Activated CD4-positive, alpha-beta T cell treated with anti-CD3 and anti-CD28 coated beads for 36 hours (primary cell): ENCODE measurements at regions not wholly inside any gene's neighbourhood (a gene's known extent, or its start where the extent isn't known, plus 50 kb on each side); places are given as distances from the start of the nearest gene placed in this dataset.
A peak's percentile ranks its signal among the peaks of the same experiment; 100 is the strongest.
"Not testable (repeated sequence)": the region's sequence is repeated elsewhere in the genome, so short reads cannot be mapped to it uniquely, and the experiment has no call there.

ENCODE experiments used
- ATAC-seq: fragments of 200-7000 bp; cut with Tn5 transposase; one replicate; pipeline ENCODE4 v1.10.0; 2021; ENCODE audit warnings: mild to moderate bottlenecking, moderate library complexity
- CTCF ChIA-PET: fragments of 350-600 bp; sonication (Branson Sonifier 250); formaldehyde crosslinking; loops from one replicate; lab custom pipeline; 2021; ENCODE audit warnings: antibody characterized with exemption; lab: Charles Lee
- POLR2A ChIA-PET: fragments of 350-600 bp; sonication (Branson Sonifier 250); formaldehyde crosslinking; loops from one replicate; lab custom pipeline; 2021; ENCODE audit warnings: antibody characterized with exemption, inconsistent platforms; lab: Charles Lee
- DNase-seq: peaks from one replicate; pipeline ENCODE4 v3.0.0-alpha.2; 2020
- H3K27ac Mint-ChIP-seq: one replicate; pipeline ENCODE4 v1.8.0; 2021; ENCODE audit warnings: mixed read lengths
- H3K27me3 Mint-ChIP-seq: one replicate; pipeline ENCODE4 v1.8.0; 2021; ENCODE audit warnings: mixed read lengths
- H3K36me3 Mint-ChIP-seq: one replicate; pipeline ENCODE4 v1.8.0; 2021; ENCODE audit warnings: low read depth, mixed read lengths
- H3K4me1 Mint-ChIP-seq: one replicate; pipeline ENCODE4 v1.8.0; 2021; ENCODE audit warnings: mixed read lengths
- H3K4me3 Mint-ChIP-seq: one replicate; pipeline ENCODE4 v1.8.0; 2021; ENCODE audit warnings: mild to moderate bottlenecking, moderate library complexity, mixed read lengths
- H3K9me3 Mint-ChIP-seq: one replicate; pipeline ENCODE4 v1.8.0; 2021; ENCODE audit warnings: low read depth, mixed read lengths
- intact Hi-C, 2 experiments: fragments of 100-400 bp; cut with DNase I in 1 of 2; cut with micrococcal nuclease in 1 of 2; formaldehyde crosslinking; loops; one replicate each; pipeline versions ENCODE4 v1.14.2 to v1.15.1; 2022 to 2024; cut with DNase I, micrococcal nuclease

DNA sequence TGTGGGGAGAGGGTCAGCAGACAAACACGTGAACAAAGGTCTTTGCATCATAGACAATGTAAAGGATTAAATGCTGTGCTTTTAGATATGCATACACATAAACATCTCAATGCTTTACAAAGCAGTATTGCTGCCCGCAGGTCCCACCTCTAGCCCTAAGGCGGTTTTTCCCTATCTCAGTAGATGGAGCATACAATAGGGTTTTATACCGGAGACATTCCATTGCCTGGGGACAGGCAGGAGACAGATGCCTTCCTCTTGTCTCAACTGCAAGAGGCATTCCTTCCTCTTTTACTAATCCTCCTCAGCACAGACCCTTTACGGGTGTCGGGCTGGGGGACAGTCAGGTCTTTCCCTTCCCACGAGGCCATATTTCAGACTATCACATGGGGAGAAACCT lies 279.5 kb downstream of the AKAIN1 start:
- H3K4me3 Mint-ChIP-seq, H3K36me3 Mint-ChIP-seq, ATAC-seq, DNase-seq, H3K27ac Mint-ChIP-seq, H3K27me3 Mint-ChIP-seq, POLR2A ChIA-PET, intact Hi-C loops, CTCF ChIA-PET, H3K4me1 Mint-ChIP-seq, H3K9me3 Mint-ChIP-seq: not testable (repeated sequence)

- no peak overlapping the region for H3K4me3 Mint-ChIP-seq
- ATAC-seq (no peak), DNase-seq (no peak)
- intact Hi-C loops: no loop called here
- ChIA-PET POLR2A (no interaction called here), CTCF (no interaction called here)
- no peaks in the 10 kb centered on the region for H3K27me3 Mint-ChIP-seq
- H3K27ac Mint-ChIP-seq: no peak overlapping the region
- no peaks in the 10 kb centered on the region for H3K9me3 Mint-ChIP-seq
- H3K4me1 Mint-ChIP-seq: no peaks in the 10 kb centered on the region
- no peaks in the 10 kb centered on the region for H3K36me3 Mint-ChIP-seq
Observed at GRCh38 chr18:4908328-4908727, 288.7 kb downstream of the AKAIN1 start.

GRCh38 chr18:4906856-4907255 lies 290.2 kb downstream of the AKAIN1 start:
- no peaks in the 10 kb centered on the region for H3K9me3 Mint-ChIP-seq
- no peak for DNase-seq
- no peaks in the 10 kb centered on the region for H3K27me3 Mint-ChIP-seq
- ChIA-PET POLR2A (no interaction called here), CTCF (interaction anchor here (1.4 kb wide), 1 partner anchor 154 kb away, joined by 3 read pairs; no protein-coding TSS in a partner anchor)
- no peak overlapping the region for H3K27ac Mint-ChIP-seq
- no peak overlapping the region for H3K4me3 Mint-ChIP-seq
- H3K36me3 Mint-ChIP-seq: no peaks in the 10 kb centered on the region
- intact Hi-C loops: no loop called here
- H3K4me1 Mint-ChIP-seq: no peaks in the 10 kb centered on the region
- ATAC-seq: no peak

DNA sequence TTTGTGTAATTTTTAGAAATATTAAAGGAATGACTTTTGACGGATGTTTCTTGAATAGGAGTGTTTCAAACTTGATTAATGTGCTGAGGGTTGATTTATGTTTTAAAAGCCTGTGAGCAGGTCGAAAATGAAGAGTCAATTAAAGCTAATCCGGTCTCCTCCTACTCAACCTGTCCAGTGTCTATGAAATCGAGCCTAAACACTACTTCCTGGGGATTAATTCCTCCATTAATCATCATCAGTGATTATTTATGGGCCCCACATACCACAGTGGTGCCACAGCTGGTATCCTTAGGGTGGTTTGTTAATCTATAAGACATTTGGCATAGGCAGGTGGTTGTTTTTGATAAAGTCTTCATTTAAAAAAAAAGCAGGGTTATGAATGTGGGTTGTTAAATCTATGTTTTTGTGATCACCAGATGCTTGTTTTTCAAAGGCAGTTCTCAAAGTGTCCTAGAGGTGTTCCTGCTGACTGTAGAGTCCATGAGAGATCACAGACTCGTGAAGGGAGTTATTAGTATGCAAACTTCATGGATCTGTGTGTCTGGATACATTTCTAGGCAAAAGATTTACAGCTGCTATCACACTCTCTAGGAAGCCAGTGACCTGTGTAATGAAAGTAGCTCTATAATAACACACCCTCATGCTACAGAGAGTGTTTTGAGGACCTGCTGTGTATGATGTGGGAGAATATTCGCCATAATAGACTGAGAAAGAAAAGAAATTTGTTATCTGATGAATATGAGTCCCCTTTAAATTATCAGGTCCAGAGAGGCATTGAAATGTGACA lies 308.6 kb downstream of the AKAIN1 start:
- H3K4me1 Mint-ChIP-seq: no peaks in the 10 kb centered on the region
- intact Hi-C loops: no loop called here
- CTCF ChIA-PET: no interaction called here
- no peak for ATAC-seq
- H3K36me3 Mint-ChIP-seq: no peaks in the 10 kb centered on the region
- POLR2A ChIA-PET: no interaction called here
- no peaks in the 10 kb centered on the region for H3K27me3 Mint-ChIP-seq
- H3K27ac Mint-ChIP-seq: no peak overlapping the region
- peaks cover 15% of the 10 kb centered on the region for H3K9me3 Mint-ChIP-seq
- no peak for DNase-seq
- no peak overlapping the region for H3K4me3 Mint-ChIP-seq

- no peak overlapping the region for H3K27ac Mint-ChIP-seq
- H3K36me3 Mint-ChIP-seq: no peaks in the 10 kb centered on the region
- CTCF ChIA-PET: no interaction called here
- POLR2A ChIA-PET: no interaction called here
- peaks cover 16% of the 10 kb centered on the region for H3K9me3 Mint-ChIP-seq
- ATAC-seq: no peak
- no peaks in the 10 kb centered on the region for H3K4me1 Mint-ChIP-seq
- no peak overlapping the region for H3K4me3 Mint-ChIP-seq
- intact Hi-C loops: no loop called here
- DNase-seq: no peak
- H3K27me3 Mint-ChIP-seq: no peaks in the 10 kb centered on the region
Observed at GRCh38 chr18:4878480-4878879, 318.6 kb downstream of the AKAIN1 start.

DNA sequence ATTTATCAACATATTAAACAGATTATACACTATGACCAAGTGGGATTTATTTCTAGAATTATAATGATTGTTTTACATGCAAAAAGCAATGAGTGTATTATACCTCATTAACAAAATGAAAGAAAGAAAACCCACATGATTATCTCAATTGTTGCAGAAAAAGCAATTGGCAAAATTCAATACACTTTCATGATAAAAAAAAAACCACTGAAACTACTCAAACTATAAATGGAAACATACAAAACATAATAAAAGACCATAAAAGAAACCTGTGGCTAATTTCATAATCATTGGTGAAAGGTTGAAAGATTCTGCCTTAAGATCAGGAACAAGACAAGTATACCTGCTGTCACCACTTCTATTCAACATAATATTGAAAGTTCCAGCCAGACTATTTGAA lies 325.9 kb downstream of the AKAIN1 start:
- CTCF ChIA-PET: no interaction called here

DNA sequence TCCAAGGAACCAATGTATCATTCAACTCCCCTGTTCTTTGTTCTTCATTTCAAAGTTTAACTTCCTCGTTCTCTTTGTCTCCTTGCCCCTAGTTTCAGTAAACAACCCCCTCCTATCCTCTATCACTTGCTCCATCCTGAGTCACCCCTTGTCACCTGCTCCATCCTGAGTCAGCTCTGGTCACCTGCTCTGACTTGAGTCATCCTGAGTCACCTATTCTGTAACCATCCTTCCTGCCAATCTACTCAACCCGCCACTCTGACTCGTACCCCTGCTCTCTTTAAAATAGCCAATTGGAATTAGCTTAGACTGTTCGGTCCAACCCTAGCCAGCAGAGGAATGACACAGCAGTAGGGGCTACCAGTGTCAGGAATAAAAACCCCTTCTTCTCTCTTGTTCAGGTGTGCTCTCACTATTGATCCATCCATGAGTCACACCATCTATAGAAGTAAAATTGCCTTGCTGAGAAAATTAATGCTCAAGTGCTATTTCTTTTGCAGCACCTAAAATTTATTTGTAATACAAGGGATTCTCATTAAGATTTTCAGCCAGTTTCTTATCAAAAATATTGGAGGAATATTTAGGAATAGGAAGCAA lies 326.8 kb downstream of the AKAIN1 start:
- intact Hi-C loops: no loop called here
- H3K4me3 Mint-ChIP-seq: no peak overlapping the region
- no peaks in the 10 kb centered on the region for H3K4me1 Mint-ChIP-seq
- no peak overlapping the region for H3K27ac Mint-ChIP-seq
- no peaks in the 10 kb centered on the region for H3K27me3 Mint-ChIP-seq
- POLR2A ChIA-PET: no interaction called here
- DNase-seq (peak; percentile 7), ATAC-seq (peak; percentile 51)
- peaks cover 30% of the 10 kb centered on the region for H3K9me3 Mint-ChIP-seq
- CTCF ChIA-PET: no interaction called here
- H3K36me3 Mint-ChIP-seq: no peaks in the 10 kb centered on the region

More for the DNA sequence above, 325.9 kb downstream of the AKAIN1 start:
- Mint-ChIP-seq H3K9me3 (peaks cover 25% of the 10 kb centered on the region), H3K4me1 (no peaks in the 10 kb centered on the region), H3K27me3 (no peaks in the 10 kb centered on the region), H3K27ac (no peak overlapping the region), H3K4me3 (no peak overlapping the region), H3K36me3 (no peaks in the 10 kb centered on the region)
- ATAC-seq (no peak), DNase-seq (no peak)
- intact Hi-C loops: no loop called here
- POLR2A ChIA-PET: no interaction called here

DNA sequence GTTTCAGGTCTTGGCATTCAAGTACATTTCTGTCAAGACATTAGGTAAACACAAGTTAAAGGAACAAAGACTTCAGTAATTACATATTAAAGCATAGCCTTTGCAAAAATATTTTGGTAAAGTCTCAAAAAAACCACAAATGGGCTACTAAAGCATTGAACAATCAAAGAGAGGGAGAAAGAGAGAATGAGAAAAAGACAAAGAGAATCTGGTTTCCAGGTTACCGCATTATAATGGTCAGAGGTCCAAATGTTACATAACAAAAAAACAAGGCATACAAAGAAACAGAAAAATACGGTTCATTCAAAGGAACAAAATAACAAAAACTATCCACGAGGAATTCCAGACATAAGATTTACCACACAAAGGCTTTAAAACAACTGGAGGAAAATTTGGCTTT lies 327.9 kb downstream of the AKAIN1 start:
- ATAC-seq: no peak
- Mint-ChIP-seq H3K27me3 (no peaks in the 10 kb centered on the region), H3K36me3 (no peaks in the 10 kb centered on the region), H3K4me1 (no peaks in the 10 kb centered on the region), H3K9me3 (peaks cover 26% of the 10 kb centered on the region), H3K27ac (no peak overlapping the region), H3K4me3 (no peak overlapping the region)
- intact Hi-C loops: no loop called here
- POLR2A ChIA-PET: no interaction called here
- CTCF ChIA-PET: no interaction called here
- no peak for DNase-seq

GRCh38 chr18:4858379-4859127 lies 338.5 kb downstream of the AKAIN1 start:
- intact Hi-C loops: no loop called here
- Mint-ChIP-seq H3K4me1 (no peaks in the 10 kb centered on the region), H3K27me3 (no peaks in the 10 kb centered on the region), H3K27ac (no peak overlapping the region), H3K36me3 (no peaks in the 10 kb centered on the region), H3K9me3 (peaks cover 5% of the 10 kb centered on the region), H3K4me3 (no peak overlapping the region)
- DNase-seq (no peak), ATAC-seq (no peak)
- ChIA-PET POLR2A (interaction anchor here (0.7 kb wide), 1 partner anchor 1787 kb away, joined by 7 read pairs; no protein-coding TSS in a partner anchor), CTCF (no interaction called here)

GRCh38 chr18:4854671-4855070 lies 342.4 kb downstream of the AKAIN1 start:
- POLR2A ChIA-PET: interaction anchor here (0.6 kb wide), 1 partner anchor 140 kb away, joined by 3 read pairs; no protein-coding TSS in a partner anchor
- intact Hi-C loops: no loop called here
- H3K27me3 Mint-ChIP-seq: no peaks in the 10 kb centered on the region

GRCh38 chr18:4851301-4851976 lies 345.6 kb downstream of the AKAIN1 start:
- DNase-seq: no peak
- ChIA-PET POLR2A (no interaction called here), CTCF (no interaction called here)
- Mint-ChIP-seq H3K4me1 (no peaks in the 10 kb centered on the region), H3K27me3 (no peaks in the 10 kb centered on the region), H3K36me3 (no peaks in the 10 kb centered on the region), H3K9me3 (peaks cover 3% of the 10 kb centered on the region), H3K4me3 (no peak overlapping the region), H3K27ac (no peak overlapping the region)
- intact Hi-C loops: no loop called here
- ATAC-seq: no peak

More at GRCh38 chr18:4854671-4855070, 342.4 kb downstream of the AKAIN1 start:
- Mint-ChIP-seq H3K36me3 (no peaks in the 10 kb centered on the region), H3K27ac (no peak overlapping the region), H3K4me3 (no peak overlapping the region), H3K4me1 (no peaks in the 10 kb centered on the region), H3K9me3 (no peaks in the 10 kb centered on the region)
- ATAC-seq (no peak), DNase-seq (no peak)
- CTCF ChIA-PET: no interaction called here
